Esophagus squamous epithelium (tissue), 4 donors: ENCODE measurements at regions not wholly inside any gene's neighbourhood (a gene's known extent, or its start where the extent isn't known, plus 50 kb on each side); places are given as distances from the start of the nearest gene placed in this dataset.
"Not testable (repeated sequence)": the region's sequence is repeated elsewhere in the genome, so short reads cannot be mapped to it uniquely, and the experiment has no call there.

Experiments
- CTCF ChIP-seq, 6 experiments: fragments of 450-650 bp in 4 of 6; fragments of 200-600 bp in 2 of 6; sonication (generic) in 2 of 6; IDR thresholded peaks; one replicate each; pipeline ENCODE4 v1.5.1; 2016 to 2019; ENCODE audit warnings: antibody characterized with exemption in 6 of 6, mild to moderate bottlenecking in 4 of 6, moderate library complexity in 4 of 6
- POLR2A ChIP-seq, 4 donors: fragments of 450-650 bp; IDR thresholded peaks; one replicate each; pipeline ENCODE4 v1.6.1; 2017; ENCODE audit warnings: antibody characterized with exemption in 4 of 4, mild to moderate bottlenecking in 4 of 4, moderate library complexity in 3 of 4

- not testable (repeated sequence) for TF ChIP-seq CTCF, POLR2A (IDR thresholded peaks at IDR 0.05)
Observed at GRCh38 chr1:146683126-146683429, 255.0 kb upstream of the NBPF12 start.
